ENCODE measurements at regions not wholly inside any gene's neighbourhood (a gene's known extent, or its start where the extent isn't known, plus 50 kb on each side); places are given as distances from the start of the nearest gene placed in this dataset.
"Not testable (repeated sequence)": the region's sequence is repeated elsewhere in the genome, so short reads cannot be mapped to it uniquely, and the experiment has no call there.

DNA sequence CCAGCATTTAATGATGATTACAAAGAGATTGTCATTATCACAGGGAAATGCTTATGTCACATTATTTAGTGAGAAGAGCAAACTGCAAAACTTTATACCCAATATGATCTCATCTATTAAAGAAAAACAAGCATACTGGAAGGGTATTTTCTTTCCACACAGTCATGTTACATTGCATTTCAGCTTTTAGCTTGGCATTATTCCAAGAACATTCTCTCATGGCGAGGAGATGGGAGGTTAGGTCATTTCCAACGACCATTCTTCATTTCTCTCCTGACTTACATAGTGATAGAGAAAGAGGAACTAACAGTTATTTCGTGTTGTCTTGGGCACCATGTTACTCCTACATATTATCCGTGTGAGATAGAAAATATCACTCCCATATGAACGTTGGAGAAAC, 309.4 kb upstream of the XYLT1 start:
- DNase-seq = no peak

DNA sequence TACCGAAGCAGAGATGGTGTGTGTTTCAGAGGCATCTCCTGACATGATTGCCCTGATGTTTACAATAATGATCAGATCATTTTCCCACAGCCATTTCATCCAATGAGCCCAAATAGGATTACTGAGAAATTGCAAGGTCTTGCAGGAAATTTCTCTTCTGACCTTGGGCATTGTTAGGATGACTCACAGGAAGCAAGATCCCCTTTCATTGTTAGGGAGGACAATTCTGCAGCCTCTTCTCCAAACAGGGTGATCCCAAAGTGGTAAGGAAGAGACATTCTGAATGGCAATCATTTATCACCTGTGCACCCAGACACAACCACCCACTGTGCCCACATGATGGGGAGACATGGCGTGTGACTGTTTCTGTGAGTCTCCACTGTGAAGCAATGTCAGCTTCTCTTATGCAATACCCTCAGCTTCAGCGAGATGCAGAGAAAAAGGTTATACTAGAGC, 306.7 kb upstream of the XYLT1 start:
- no peak for DNase-seq

DNA sequence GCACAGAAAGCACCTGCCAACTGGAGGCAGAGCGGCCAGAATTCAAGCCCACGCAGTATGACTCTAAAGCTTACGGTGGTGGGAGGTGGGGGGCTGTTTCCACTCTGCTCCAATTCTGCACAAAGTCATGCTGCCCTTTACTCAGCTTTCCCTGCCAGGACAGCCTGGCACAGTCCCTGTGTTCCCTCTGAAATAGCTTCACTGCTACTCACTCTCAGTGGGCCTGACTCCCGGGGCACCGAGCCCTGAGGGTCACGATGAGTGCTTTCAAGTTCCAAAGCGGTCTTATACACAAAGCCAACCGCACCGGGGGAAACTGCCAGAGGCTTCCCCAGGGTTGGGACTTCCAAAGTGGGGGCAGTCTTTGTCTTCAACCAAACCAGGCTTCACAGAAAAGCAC, 306.1 kb upstream of the XYLT1 start:
- no peak for DNase-seq

DNA sequence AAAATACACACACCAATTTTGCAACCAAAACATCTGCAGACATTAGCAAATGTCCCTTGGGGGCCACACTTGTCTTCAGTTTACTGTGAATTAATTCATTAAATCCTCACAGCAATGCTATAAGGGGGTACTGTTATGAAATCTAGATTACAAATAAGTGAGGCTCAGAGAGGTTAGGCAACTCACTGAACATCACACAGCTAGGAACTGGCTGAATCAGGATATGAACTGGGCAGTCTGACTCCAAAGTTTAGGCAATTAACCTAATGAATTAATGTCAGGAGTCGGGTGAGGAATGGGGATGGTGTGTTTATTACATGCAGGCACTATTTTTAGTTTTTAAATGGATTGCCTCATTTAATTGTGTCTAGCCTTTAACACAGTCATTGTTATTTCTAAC, 305.7 kb upstream of the XYLT1 start:
- no peak for DNase-seq

DNA sequence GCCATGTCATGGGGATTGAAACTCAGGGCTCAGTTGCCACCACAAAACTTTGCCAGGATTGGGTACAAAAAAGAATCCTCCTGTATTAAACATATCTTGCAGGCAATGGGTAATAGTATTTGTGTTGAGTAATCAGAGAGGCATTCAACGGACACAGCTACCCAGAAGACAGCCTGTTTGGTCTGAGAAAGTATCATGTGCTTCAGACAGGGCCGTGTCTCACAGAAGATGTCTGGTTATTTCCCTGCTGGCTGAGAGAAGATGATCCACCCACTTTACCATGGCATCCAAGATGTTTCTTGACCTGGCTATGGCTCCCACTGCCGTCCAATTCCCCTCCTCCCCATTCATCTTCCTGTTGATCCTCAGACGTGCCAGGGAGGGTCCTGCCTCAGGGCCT, 304.3 kb upstream of the XYLT1 start:
- DNase-seq = no peak

DNA sequence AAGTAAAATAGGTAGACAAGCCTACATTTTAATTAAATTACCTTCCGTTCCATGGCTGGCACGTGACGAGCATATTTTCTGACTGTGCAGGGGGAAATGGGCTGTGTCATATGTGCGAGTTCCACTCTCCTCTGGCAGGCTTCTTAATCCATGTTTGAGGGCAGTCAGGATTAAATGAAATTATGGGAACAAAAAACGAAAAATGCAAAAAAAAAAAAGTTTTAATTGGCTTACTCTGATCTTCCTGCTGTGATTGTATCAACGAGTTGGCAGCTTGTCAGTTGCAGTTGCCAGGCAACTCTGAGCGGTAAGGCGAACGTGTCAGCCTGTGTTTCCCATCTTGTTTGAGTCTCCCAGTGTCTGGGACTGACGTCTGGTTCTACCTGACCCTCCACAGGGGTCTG, 302.9 kb upstream of the XYLT1 start:
- DNase-seq = no peak

DNA sequence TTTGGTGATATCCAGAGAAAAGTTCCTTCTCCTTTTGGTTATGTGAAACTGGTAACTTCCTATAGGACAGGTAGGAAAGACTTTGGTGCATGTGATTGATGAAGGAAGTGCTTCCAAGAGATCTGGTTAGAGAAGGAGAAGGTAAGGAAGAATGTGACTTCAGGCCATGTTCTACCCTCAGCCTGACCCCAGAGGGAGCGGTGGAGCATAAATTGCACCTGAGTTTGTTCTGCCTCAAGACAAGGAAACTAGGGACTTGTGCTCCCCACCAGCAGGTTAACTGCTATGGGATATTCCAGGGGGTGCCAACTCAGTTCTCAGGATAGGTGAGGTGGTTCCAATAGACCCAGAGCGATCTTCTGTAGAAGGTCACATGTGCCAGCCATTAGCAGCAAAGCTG, 299.3 kb upstream of the XYLT1 start:
- DNase-seq = no peak

DNA sequence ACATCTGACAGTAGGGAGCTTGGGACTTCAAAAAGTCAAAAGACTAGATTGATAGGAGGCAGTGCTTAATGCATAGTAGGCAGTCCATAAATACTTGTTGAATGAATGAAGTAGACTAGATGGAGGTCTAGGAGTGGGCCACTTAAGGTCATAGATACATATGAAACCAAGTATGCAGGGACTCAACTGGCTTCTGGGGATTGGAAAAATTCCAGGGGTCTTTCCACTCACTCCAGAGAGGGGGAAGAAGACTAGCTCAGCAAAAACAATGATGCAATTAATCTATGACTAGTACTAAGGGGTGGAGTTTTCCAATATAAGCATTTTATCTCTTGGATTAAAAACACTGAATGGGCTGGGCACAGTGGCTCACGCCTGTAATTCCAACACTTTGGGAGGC, 298.3 kb upstream of the XYLT1 start:
- no peak for DNase-seq

DNA sequence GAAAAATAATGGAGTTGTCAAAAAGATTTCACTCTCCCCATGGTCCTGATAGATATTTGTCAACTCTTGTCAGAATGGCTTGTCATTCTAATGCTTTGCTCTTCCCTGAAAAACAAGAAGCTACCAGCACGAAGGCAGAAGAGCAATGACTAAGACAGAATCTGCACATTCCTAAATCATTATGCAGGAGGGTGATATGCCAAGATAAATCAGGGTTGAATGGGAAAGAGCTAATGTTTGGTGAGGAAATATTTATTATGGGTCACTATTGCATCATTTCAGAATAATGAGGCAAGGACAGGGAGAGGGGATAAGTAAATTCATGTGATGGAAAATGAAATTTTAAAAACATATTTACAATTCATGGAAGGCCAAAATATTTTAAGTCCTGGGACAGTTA, 297.5 kb upstream of the XYLT1 start:
- DNase-seq = no peak

DNA sequence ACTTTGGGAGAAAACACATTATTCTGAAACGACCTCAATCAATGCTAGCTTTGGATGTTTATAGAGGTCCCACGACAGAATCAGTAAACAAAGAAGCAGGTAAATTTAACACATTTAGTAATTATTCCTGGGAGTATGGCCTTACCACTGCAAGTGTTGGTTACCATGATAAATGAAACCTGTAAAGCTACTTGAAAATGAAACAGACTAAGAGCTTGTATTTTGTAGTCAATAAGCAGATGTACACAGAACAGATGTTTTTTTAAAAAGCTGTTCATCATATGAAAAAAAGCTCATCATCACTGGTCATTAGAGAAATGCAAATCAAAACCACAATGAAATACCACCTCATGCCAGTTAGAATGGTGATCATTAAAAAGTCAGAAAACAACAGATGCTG, 295.3 kb upstream of the XYLT1 start:
- no peak for DNase-seq

DNA sequence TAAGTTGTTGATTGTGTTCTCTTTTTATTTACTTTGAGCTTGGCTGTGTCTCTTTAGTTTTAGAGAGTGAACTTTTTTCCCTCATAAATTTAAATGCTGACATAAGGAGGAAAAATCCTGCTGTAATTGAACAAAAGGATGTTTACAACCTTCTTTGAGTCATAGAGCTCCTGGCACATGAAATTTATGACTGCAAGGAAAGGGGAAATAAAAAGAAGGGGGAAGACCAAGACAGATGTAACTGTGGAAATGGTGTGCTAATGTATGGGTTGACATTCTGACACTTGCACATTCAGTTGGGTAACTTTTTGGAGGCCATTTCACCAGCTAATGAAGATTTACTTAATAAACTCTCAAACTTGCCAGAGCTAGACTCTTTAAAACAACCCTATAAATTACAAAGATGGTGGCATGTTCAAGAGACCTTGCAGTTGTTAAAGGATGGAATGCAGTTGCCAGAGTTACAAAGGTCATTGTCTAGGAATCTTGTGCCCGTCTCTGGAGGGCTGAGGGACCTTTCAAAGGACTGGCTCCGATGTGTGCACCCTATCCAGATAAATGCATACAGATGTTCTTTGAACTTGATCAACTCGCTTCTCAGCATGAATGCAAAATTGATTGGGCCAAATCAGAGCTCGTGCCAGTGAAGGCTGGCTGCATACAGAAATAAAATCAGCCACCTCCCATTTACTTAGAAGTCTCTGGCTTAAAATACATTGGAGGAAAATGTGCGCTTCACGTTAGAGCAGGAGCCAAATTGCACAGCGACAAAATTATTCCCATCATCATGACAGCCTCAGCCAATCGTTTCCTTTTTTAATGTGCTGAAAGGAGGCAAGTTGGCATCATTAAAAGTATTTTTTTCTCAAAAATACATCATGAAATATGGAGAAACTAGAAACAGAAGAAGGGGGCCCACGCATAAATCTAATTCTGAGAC, 289.0 kb upstream of the XYLT1 start:
- DNase-seq = no peak

DNA sequence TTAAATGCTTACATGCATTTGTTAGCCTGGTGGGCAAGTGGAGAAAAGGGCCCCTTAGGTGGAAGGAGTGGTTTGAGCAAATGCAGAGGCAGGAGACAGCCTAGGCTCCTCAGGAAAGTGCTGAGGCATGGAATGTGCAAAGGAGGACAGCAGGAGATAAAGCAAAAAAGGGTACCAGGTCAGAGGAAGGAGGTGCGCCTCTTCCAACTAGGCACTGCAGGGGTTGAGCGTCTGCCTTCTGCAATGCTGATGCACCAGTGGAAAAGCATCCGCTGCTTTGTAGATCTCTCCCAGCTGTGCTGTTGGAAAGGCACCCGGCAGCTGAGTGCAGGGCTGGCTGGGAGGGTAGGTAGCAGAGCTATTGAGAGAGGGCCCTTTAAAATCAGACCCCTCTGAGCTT, 287.0 kb upstream of the XYLT1 start:
- DNase-seq = no peak

DNA sequence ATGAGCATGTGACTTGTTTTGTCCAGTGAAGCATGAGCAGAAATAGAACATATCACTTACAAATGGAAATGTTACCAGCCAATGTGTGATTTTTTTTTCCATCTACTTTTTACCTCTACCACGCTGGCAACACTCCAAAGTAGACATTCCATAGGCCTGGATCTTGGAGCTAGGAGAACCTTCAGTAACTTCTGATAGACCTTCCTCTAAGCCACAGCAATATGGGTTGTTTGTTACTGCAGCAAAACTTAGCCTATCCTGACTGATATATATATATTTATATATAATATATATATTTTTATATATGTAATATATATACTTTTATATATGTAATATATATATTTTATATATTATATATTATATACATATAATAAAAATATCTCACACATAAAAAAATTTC, 284.4 kb upstream of the XYLT1 start:
- no peak for DNase-seq

DNA sequence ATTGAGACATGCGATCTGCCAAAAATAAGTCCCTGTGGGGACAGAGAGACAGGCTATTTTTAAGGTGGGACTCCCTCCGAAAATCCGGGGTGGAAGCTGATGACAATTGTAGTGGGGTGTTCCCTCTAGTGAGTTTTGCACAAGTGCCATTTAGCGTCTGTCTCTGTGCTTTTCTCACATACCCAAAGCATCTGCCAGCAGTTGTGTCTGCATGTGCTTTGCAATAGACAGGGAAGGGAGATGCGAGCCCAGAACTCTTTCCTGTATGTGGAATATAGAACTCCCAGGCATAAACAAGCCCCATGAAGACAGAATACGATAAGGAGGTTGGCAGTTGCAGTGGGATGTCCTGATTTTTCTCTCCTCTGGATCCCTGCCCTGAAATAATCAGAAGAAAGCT, 282.7 kb upstream of the XYLT1 start:
- DNase-seq = no peak

DNA sequence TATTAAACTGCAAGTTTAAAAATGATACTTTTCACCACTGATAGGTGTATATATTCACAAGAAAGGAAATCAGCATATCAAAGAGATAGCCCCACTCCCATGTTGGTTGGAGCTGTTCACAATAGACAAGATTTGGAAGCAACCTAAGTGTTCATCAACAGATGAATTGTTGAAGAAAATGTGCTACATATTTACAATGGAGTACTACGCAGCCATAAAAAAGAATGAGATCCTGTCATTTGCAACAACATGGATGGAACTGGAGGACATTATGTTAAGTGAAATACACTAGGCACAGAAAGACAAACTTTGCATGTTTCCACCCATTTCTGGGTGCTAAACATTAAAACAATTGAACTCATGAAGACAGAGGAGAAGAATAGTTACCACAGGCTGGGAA, 278.9 kb upstream of the XYLT1 start:
- no peak for DNase-seq

DNA sequence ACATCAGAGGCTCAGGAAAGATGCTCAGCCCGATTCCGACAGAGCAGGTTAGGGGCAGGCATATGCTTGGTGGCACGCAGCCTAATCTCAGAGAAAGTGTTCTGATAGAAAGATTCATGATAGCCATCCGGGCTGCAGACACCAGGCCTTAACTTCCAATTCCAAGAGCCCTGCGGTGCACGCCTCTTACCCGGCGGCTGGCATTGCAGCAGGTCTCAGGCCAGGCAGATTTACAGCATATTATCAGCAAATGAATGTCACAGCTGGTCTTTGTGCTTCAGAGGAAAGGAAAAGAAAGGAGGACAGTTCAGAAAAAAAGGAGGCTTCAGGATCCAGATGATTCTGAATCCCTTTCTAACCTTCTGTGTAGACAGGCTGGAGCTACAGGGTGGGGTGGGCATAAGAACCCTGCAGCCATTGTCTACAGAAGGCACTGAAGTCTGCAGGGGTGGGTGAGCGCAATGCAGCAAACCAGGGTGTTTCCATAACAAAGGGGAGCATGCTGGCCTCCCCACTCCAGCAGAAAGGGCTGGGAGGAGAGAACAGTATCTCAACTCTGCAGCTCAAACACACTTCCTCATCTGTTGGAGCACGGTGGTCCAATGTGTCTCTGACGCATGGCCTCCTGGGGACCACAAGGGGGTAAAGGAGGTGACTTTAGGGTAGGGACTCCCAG, 277.4 kb upstream of the XYLT1 start:
- no peak for DNase-seq

DNA sequence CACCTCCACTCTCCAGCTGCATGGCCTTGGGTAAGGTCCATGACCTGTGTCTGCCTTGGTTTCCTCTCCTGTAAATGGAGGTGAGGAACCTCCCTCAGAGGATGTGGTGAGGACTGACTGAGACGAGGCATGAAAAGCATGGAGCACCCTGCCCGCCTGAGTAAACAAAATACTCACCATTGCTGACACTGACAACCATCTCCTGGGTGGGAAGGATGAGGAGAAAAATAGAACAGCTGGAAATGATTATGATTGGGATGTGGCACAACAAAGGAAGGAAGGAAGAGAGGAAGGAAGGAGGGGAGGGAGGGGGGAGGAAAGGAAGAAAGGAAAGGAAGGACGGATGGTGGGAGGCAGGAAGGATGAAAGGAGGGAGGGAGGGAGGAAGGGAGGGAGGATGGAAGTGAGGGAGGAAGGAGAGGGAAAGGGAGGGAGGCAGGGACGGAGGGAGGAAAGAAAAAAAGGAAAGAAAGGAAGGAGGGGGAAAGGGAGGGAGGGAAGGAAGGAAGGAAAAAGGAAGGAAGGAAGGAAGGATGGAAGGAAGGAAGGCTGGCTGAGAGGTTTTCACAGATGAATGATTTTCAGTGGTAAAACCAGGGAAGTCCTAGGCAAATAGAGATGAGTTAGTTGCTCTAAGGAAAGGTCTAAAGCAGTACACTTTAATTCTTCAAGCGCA, 276.5 kb upstream of the XYLT1 start:
- no peak for DNase-seq

DNA sequence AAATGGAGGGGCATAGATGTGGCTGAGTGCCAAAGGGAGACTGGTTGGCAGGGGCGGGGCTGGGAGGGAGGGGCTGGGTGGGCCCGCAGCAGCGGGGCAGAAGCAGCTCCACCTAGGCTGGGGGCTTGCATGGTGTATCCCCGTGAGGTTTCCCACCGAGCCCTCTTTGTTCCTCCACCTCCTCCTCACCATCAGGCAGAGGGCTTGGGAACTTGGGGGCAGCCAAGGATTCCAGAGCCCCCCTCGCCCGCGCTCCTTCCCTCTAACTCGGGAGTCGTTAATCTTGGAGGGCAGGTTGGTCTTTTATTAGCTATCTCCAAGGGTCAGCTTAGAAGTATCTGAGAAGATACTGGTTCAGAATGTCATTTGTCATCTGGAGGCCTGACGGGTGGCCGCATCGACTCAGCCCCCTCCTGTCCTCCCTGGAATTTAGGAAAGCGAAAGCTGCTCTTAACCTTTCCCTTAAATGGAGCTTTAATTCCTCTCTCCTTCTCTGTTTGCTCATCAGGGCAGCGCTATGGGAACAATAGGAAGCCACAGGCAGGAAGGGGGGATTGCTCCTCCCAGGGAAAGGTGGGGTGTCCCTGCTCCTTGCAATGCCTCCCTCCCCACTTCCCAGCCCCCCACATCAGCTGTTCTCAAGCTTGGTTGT, 274.3 kb upstream of the XYLT1 start:
- no peak for DNase-seq

DNA sequence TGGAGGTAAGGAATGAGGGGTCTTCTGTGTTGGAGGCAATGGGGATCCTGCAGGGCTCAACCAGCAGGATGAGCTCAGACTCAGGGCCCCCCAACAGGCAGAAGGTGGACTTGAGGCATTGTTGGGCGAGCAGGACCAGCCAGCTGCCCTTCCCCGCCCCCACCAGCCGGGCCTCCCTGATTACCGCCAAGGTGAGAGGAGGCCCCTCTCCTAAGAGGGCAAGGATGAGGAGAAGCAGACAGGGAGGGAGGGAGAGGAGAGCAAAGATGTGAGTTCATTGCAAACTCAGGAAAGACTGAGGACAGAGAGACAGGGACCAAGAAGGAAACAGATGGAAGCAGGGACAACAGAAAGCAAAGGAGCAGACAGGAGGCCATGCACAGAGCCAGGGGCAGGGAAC, 272.8 kb upstream of the XYLT1 start:
- DNase-seq = no peak

DNA sequence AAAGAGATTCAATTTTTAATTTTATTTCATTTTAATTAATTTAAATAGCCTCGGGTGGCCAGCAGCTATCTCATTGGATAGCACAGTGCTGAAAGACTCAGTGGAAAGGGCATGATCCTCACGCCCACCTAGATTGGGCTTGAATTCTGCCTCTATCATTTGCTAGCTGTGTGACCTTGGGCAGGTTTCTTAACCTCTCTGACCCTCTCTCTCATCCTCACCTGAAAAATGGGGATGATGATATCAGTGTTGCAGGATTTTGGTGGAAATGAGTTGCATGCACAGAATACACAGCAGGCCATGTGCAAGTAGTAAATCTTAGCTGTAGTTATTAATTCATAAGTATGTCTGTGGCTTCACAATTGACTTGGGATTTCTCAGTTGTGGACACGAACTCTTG, 272.4 kb upstream of the XYLT1 start:
- DNase-seq = no peak

DNA sequence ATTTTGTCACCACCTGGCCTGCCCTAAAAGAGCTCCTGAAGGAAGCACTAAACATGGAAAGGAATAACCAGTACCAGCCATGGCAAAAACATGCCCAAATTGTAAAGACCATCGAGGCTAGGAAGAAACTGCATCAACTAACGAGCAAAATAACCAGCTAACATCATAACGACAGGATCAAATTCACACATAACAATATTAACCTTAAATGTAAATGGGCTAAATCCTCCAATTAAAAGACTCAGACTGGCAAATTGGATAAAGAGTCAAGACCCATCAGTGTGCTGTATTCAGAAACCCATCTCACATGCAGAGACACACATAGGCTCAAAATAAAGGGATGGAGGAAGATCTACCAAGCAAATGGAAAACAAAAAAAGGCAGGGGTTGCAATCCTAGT, 264.3 kb upstream of the XYLT1 start:
- not testable (repeated sequence) for DNase-seq

DNA sequence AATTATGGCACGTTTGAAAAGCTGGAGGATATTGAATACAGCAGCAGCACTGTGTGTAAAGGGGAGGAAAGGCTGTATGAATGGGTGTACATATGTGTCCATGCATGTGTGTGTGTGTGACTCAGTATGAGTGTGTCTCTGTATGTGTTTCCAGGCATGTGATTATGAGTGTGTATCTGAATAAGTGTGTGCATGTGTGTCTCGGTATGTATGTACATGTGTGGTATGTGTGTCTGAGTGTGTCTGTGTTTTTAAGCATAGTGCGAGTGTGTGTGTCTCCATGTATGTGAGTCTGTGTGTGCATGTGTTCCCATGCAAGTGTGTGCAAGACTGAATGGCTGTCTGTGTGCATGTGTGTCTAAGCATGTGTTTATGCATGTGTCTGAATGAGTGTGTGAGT, 259.1 kb upstream of the XYLT1 start:
- no peak for DNase-seq

DNA sequence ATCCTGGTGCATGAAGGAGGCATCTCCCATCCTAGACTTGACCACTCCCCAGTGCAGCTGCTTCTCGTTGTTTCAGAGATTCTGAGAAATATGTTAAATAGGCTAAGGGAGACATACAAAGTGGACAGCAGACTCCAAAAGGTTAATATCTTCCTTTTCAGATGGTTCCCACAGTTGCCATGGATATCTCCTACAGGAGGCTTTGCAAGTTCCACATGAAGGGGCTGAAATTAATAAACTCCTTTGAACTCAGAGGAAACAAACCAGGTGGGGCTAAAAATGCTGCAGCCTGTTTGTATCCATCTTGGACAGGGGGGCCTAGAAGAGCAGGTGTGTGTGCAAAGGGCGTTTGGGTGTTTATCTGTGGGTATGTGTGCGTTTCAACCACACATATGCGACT, 257.4 kb upstream of the XYLT1 start:
- no peak for DNase-seq
